Dendritic cell treated with granulocyte-macrophage colony-stimulating factor and Interleukin-4, amounts not matched to agents 40 ng/mL and 50 ng/mL, for 4 days (primary cell): ENCODE measurements at regions not wholly inside any gene's neighbourhood (a gene's known extent, or its start where the extent isn't known, plus 50 kb on each side); places are given as distances from the start of the nearest gene placed in this dataset.

Experiments
- H3K27ac Mint-ChIP-seq: one replicate; pipeline ENCODE4 v1.8.0; 2022; ENCODE audit warnings: mild to moderate bottlenecking, mixed read lengths
- H3K27me3 Mint-ChIP-seq: one replicate; pipeline ENCODE4 v1.8.0; 2022; ENCODE audit warnings: mild to moderate bottlenecking, mixed read lengths
- H3K36me3 Mint-ChIP-seq: one replicate; pipeline ENCODE4 v1.8.0; 2022; ENCODE audit warnings: low read depth, mixed read lengths
- H3K4me1 Mint-ChIP-seq: one replicate; pipeline ENCODE4 v1.8.0; 2022; ENCODE audit warnings: low read depth, mixed read lengths
- H3K4me3 Mint-ChIP-seq: one replicate; pipeline ENCODE4 v1.8.0; 2022; ENCODE audit warnings: mild to moderate bottlenecking, moderate library complexity, mixed read lengths
- H3K9me3 Mint-ChIP-seq: one replicate; pipeline ENCODE4 v1.8.0; 2022; ENCODE audit warnings: mixed read lengths
- intact Hi-C: fragments of 100-400 bp; cut with micrococcal nuclease; formaldehyde crosslinking; loops from one replicate; pipeline ENCODE4 v1.15.0; 2022

GRCh38 chr12:59080101-59080500 is 159.8 kb upstream of the LRIG3 start:
- Mint-ChIP-seq H3K4me1 (peaks cover 13% of the 10 kb centered on the region), H3K27me3 (peaks cover 10% of the 10 kb centered on the region), H3K36me3 (no peaks in the 10 kb centered on the region), H3K9me3 (no peaks in the 10 kb centered on the region), H3K4me3 (no peak overlapping the region), H3K27ac (no peak overlapping the region)
- intact Hi-C loops: no loop called here

GRCh38 chr12:59079472-59079871 is 159.2 kb upstream of the LRIG3 start:
- intact Hi-C loops: no loop called here
- Mint-ChIP-seq H3K4me1 (peaks cover 13% of the 10 kb centered on the region), H3K36me3 (no peaks in the 10 kb centered on the region), H3K9me3 (no peaks in the 10 kb centered on the region), H3K4me3 (no peak overlapping the region), H3K27ac (no peak overlapping the region), H3K27me3 (peaks cover 10% of the 10 kb centered on the region)

GRCh38 chr12:59079002-59079401 is 158.7 kb upstream of the LRIG3 start:
- H3K36me3 Mint-ChIP-seq: no peaks in the 10 kb centered on the region
- no peaks in the 10 kb centered on the region for H3K9me3 Mint-ChIP-seq
- intact Hi-C loops: no loop called here
- H3K27me3 Mint-ChIP-seq: peaks cover 10% of the 10 kb centered on the region
- H3K4me3 Mint-ChIP-seq: no peak overlapping the region
- H3K27ac Mint-ChIP-seq: no peak overlapping the region
- peaks cover 13% of the 10 kb centered on the region for H3K4me1 Mint-ChIP-seq

GRCh38 chr12:59077575-59078426 is 157.5 kb upstream of the LRIG3 start:
- no peaks in the 10 kb centered on the region for H3K9me3 Mint-ChIP-seq
- no peaks in the 10 kb centered on the region for H3K36me3 Mint-ChIP-seq
- H3K27me3 Mint-ChIP-seq: peaks cover 7% of the 10 kb centered on the region
- intact Hi-C loops: no loop called here
- H3K4me3 Mint-ChIP-seq: no peak overlapping the region
- no peak overlapping the region for H3K27ac Mint-ChIP-seq
- peaks cover 13% of the 10 kb centered on the region for H3K4me1 Mint-ChIP-seq

GRCh38 chr12:59077153-59077552 is 156.8 kb upstream of the LRIG3 start:
- no peaks in the 10 kb centered on the region for H3K9me3 Mint-ChIP-seq
- H3K27me3 Mint-ChIP-seq: peaks cover 7% of the 10 kb centered on the region
- peaks cover 13% of the 10 kb centered on the region for H3K4me1 Mint-ChIP-seq
- no peak overlapping the region for H3K4me3 Mint-ChIP-seq
- intact Hi-C loops: no loop called here
- H3K27ac Mint-ChIP-seq: no peak overlapping the region
- H3K36me3 Mint-ChIP-seq: no peaks in the 10 kb centered on the region

- H3K9me3 Mint-ChIP-seq: no peaks in the 10 kb centered on the region
- peaks cover 13% of the 10 kb centered on the region for H3K4me1 Mint-ChIP-seq
- intact Hi-C loops: no loop called here
- H3K27me3 Mint-ChIP-seq: peaks cover 6% of the 10 kb centered on the region
- H3K36me3 Mint-ChIP-seq: no peaks in the 10 kb centered on the region
- H3K27ac Mint-ChIP-seq: no peak overlapping the region
- no peak overlapping the region for H3K4me3 Mint-ChIP-seq
Observed at GRCh38 chr12:59076622-59077021, 156.3 kb upstream of the LRIG3 start.

- no peaks in the 10 kb centered on the region for H3K9me3 Mint-ChIP-seq
- H3K4me1 Mint-ChIP-seq: peaks cover 13% of the 10 kb centered on the region
- H3K4me3 Mint-ChIP-seq: no peak overlapping the region
- H3K27ac Mint-ChIP-seq: no peak overlapping the region
- peaks cover 6% of the 10 kb centered on the region for H3K27me3 Mint-ChIP-seq
- intact Hi-C loops: no loop called here
- H3K36me3 Mint-ChIP-seq: no peaks in the 10 kb centered on the region
Observed at GRCh38 chr12:59075968-59076490, 155.7 kb upstream of the LRIG3 start.

GRCh38 chr12:59075141-59075540 is 154.8 kb upstream of the LRIG3 start:
- no peaks in the 10 kb centered on the region for H3K9me3 Mint-ChIP-seq
- intact Hi-C loops: no loop called here
- H3K27ac Mint-ChIP-seq: no peak overlapping the region
- peaks cover 6% of the 10 kb centered on the region for H3K27me3 Mint-ChIP-seq
- no peak overlapping the region for H3K4me3 Mint-ChIP-seq
- H3K36me3 Mint-ChIP-seq: no peaks in the 10 kb centered on the region
- peaks cover 13% of the 10 kb centered on the region for H3K4me1 Mint-ChIP-seq

- Mint-ChIP-seq H3K4me3 (no peak overlapping the region), H3K4me1 (no peaks in the 10 kb centered on the region), H3K9me3 (no peaks in the 10 kb centered on the region), H3K36me3 (no peaks in the 10 kb centered on the region), H3K27me3 (no peaks in the 10 kb centered on the region), H3K27ac (no peak overlapping the region)
- intact Hi-C loops: no loop called here
Observed at GRCh38 chr12:59070322-59070933, 150.1 kb upstream of the LRIG3 start.

GRCh38 chr12:59069516-59069915 is 149.2 kb upstream of the LRIG3 start:
- no peaks in the 10 kb centered on the region for H3K36me3 Mint-ChIP-seq
- no peaks in the 10 kb centered on the region for H3K9me3 Mint-ChIP-seq
- intact Hi-C loops: no loop called here
- no peak overlapping the region for H3K27ac Mint-ChIP-seq
- no peaks in the 10 kb centered on the region for H3K4me1 Mint-ChIP-seq
- no peaks in the 10 kb centered on the region for H3K27me3 Mint-ChIP-seq
- H3K4me3 Mint-ChIP-seq: no peak overlapping the region

- no peak overlapping the region for H3K27ac Mint-ChIP-seq
- H3K36me3 Mint-ChIP-seq: no peaks in the 10 kb centered on the region
- H3K4me3 Mint-ChIP-seq: no peak overlapping the region
- intact Hi-C loops: no loop called here
- H3K4me1 Mint-ChIP-seq: no peaks in the 10 kb centered on the region
- H3K27me3 Mint-ChIP-seq: no peaks in the 10 kb centered on the region
- H3K9me3 Mint-ChIP-seq: no peaks in the 10 kb centered on the region
Observed at GRCh38 chr12:59068436-59068835, 148.1 kb upstream of the LRIG3 start.

- no peaks in the 10 kb centered on the region for H3K27me3 Mint-ChIP-seq
- intact Hi-C loops: no loop called here
- H3K27ac Mint-ChIP-seq: no peak overlapping the region
- no peaks in the 10 kb centered on the region for H3K9me3 Mint-ChIP-seq
- no peaks in the 10 kb centered on the region for H3K36me3 Mint-ChIP-seq
- H3K4me1 Mint-ChIP-seq: no peaks in the 10 kb centered on the region
- no peak overlapping the region for H3K4me3 Mint-ChIP-seq
Observed at GRCh38 chr12:59067083-59067482, 146.8 kb upstream of the LRIG3 start.

- Mint-ChIP-seq H3K9me3 (no peaks in the 10 kb centered on the region), H3K4me1 (no peaks in the 10 kb centered on the region), H3K4me3 (no peak overlapping the region), H3K36me3 (no peaks in the 10 kb centered on the region), H3K27ac (no peak overlapping the region), H3K27me3 (no peaks in the 10 kb centered on the region)
- intact Hi-C loops: no loop called here
Observed at GRCh38 chr12:59066445-59066844, 146.1 kb upstream of the LRIG3 start.

- intact Hi-C loops: no loop called here
- no peaks in the 10 kb centered on the region for H3K36me3 Mint-ChIP-seq
- H3K27ac Mint-ChIP-seq: no peak overlapping the region
- H3K4me3 Mint-ChIP-seq: no peak overlapping the region
- H3K27me3 Mint-ChIP-seq: no peaks in the 10 kb centered on the region
- no peaks in the 10 kb centered on the region for H3K4me1 Mint-ChIP-seq
- no peaks in the 10 kb centered on the region for H3K9me3 Mint-ChIP-seq
Observed at GRCh38 chr12:59059088-59059935, 139.0 kb upstream of the LRIG3 start.
